H1 (cell line): ENCODE measurements at regions not wholly inside any gene's neighbourhood (a gene's known extent, or its start where the extent isn't known, plus 50 kb on each side); places are given as distances from the start of the nearest gene placed in this dataset.

Source experiments
- ATF3 ChIP-seq: IDR thresholded peaks from 2 replicates; pipeline ENCODE4 v1.6.1; 2011; ENCODE audit warnings: low read depth, mild to moderate bottlenecking, low read length; ENCODE audit not compliant: insufficient read depth
- BACH1 ChIP-seq: IDR thresholded peaks from 2 replicates; pipeline ENCODE4 v1.6.1; 2012; ENCODE audit warnings: low read length, improper control_type of control experiment
- CBX5 ChIP-seq: fragments of 300-800, 300-1000 bp; sonication (generic); IDR thresholded peaks from 2 replicates; pipeline ENCODE4 v1.7.1; 2016; ENCODE audit warnings: antibody characterized with exemption, low read length, low read depth
- CHD2 ChIP-seq: IDR thresholded peaks from 2 replicates; pipeline ENCODE4 v1.6.1; 2012; ENCODE audit warnings: low read length, improper control_type of control experiment
- CTCF ChIP-seq, 3 experiments: IDR thresholded peaks; 1 replicate in 2 of 3; 2 replicates in 1 of 3; pipeline versions ENCODE4 v1.5.1 to v1.6.1; 2011; ENCODE audit warnings: low read length in 3 of 3, mild to moderate bottlenecking in 3 of 3, inconsistent platforms in 2 of 3, low read depth in 1 of 3, moderate library complexity in 1 of 3; ENCODE audit not compliant: insufficient read depth in 1 of 3; ENCODE audit errors: control extremely low read depth in 1 of 3
- EGR1 ChIP-seq: IDR thresholded peaks from 2 replicates; pipeline ENCODE4 v1.6.1; 2011; ENCODE audit warnings: low read depth, low read length, borderline replicate concordance
- EZH2 ChIP-seq: fragments of 200-600 bp; sonication (generic); IDR thresholded peaks from 2 replicates; pipeline ENCODE4 v1.7.1; 2012; ENCODE audit warnings: low read depth, mild to moderate bottlenecking, moderate library complexity, low read length, inconsistent platforms; ENCODE audit not compliant: severe bottlenecking
- GTF2F1 ChIP-seq: IDR thresholded peaks from 2 replicates; pipeline ENCODE4 v1.6.1; 2012; ENCODE audit warnings: low read depth, low read length, improper control_type of control experiment, borderline replicate concordance
- JUND ChIP-seq: IDR thresholded peaks from 2 replicates; pipeline ENCODE4 v1.6.1; 2011; ENCODE audit warnings: mild to moderate bottlenecking, improper control_type of control experiment, low read length
- KDM1A ChIP-seq: fragments of 200-600, 300-600 bp; sonication (generic); IDR thresholded peaks from 2 replicates; pipeline ENCODE4 v1.7.1; 2016; ENCODE audit warnings: mild to moderate bottlenecking, low read length, borderline replicate concordance
- NANOG ChIP-seq: IDR thresholded peaks from 2 replicates; pipeline ENCODE4 v1.6.1; 2011; ENCODE audit warnings: low read length, low read depth, mild to moderate bottlenecking, inconsistent platforms; ENCODE audit not compliant: insufficient read depth, poor library complexity, severe bottlenecking
- POLR2AphosphoS5 ChIP-seq: IDR thresholded peaks from 2 replicates; pipeline ENCODE4 v1.6.1; 2011; ENCODE audit warnings: low read depth, low read length
- RAD21 ChIP-seq, 2 experiments: IDR thresholded peaks in 1 of 2; conservative IDR thresholded peaks in 1 of 2; 2 replicates each; pipeline ENCODE4 v1.6.1; 2011; ENCODE audit warnings: low read depth in 2 of 2, low read length in 2 of 2, improper control_type of control experiment in 1 of 2, inconsistent platforms in 1 of 2, mild to moderate bottlenecking in 1 of 2, moderate library complexity in 1 of 2
- RFX5 ChIP-seq: IDR thresholded peaks from 2 replicates; pipeline ENCODE4 v1.6.1; 2011; ENCODE audit warnings: low read depth, low read length, improper control_type of control experiment, borderline replicate concordance
- RXRA ChIP-seq: IDR thresholded peaks from 2 replicates; pipeline ENCODE4 v1.6.1; 2011; ENCODE audit warnings: low read depth, mild to moderate bottlenecking, low read length, moderate library complexity; ENCODE audit not compliant: insufficient read depth
- SIN3A ChIP-seq, 2 experiments: IDR thresholded peaks in 1 of 2; conservative IDR thresholded peaks in 1 of 2; 2 replicates each; pipeline ENCODE4 v1.6.1; 2011 to 2012; ENCODE audit warnings: low read length in 2 of 2, improper control_type of control experiment in 1 of 2, low read depth in 1 of 2, mild to moderate bottlenecking in 1 of 2
- SP1 ChIP-seq: IDR thresholded peaks from 2 replicates; pipeline ENCODE4 v1.6.1; 2011; ENCODE audit warnings: low read depth, low read length
- SP2 ChIP-seq: IDR thresholded peaks from 2 replicates; pipeline ENCODE4 v1.6.1; 2012; ENCODE audit warnings: mild to moderate bottlenecking, low read length, inconsistent platforms
- SRF ChIP-seq: IDR thresholded peaks from 2 replicates; pipeline ENCODE4 v1.6.1; 2011; ENCODE audit warnings: mild to moderate bottlenecking, low read depth, low read length, moderate library complexity
- TCF12 ChIP-seq: IDR thresholded peaks from 2 replicates; pipeline ENCODE4 v1.6.1; 2011; ENCODE audit warnings: low read depth, mild to moderate bottlenecking, low read length
- TEAD4 ChIP-seq: IDR thresholded peaks from 2 replicates; pipeline ENCODE4 v1.6.1; 2012; ENCODE audit warnings: low read depth, low read length, inconsistent platforms, mixed read lengths
- YY1 ChIP-seq: IDR thresholded peaks from 2 replicates; pipeline ENCODE4 v1.6.1; 2011; ENCODE audit warnings: low read depth, mild to moderate bottlenecking, low read length

DNA sequence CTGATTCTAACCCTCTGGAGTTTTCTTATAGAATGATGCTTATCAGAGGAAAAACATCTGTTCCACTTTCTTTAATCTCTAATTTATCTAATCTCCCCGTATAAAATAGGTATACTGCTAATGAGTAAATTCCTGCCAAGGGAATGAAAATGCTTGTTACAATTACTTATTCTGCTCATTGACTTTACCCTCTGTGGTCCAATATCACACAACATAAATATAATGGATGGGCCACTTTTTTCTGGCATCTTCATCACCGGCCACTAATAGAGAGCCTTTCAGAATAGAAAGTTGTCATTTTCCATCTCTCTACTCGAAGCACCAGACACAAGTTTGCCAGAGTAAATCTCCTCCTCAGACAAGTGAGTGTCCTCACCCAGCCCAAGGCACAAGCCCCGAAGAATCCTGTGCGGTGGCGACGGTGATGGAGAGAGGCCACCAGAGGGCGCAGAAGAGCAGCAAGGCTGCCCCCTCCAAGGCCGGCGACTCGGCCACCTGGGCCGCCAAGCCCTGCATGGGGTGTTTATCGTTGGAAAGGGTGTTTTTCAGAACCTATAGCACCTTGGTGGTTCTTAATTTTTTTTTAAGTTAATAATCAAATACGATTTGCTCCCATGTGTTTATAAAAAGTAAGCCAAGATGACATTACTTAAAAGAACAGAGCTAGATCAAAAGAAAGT lies 212.9 kb upstream of the ARID1B start (continued):
- no peak for TF ChIP-seq BACH1
- TF ChIP-seq NANOG = no peak
- no peak for TF ChIP-seq SP1
- TF ChIP-seq SIN3A (conservative IDR thresholded peaks at IDR 0.05 in 1 of 2, IDR thresholded peaks at IDR 0.05 in 1 of 2; ENCODE audit: low read depth in 1 of 2, low read length in 2 of 2) = no peak
- TF ChIP-seq EGR1 = no peak
- TF ChIP-seq CBX5 = no peak
- no peak for TF ChIP-seq TCF12
- no peak for TF ChIP-seq POLR2AphosphoS5
- TF ChIP-seq ATF3 = no peak
- TF ChIP-seq YY1 = 0 out of 2 replicates have a peak, but pooled peaks have one; percentile 48
- peak; percentile 88 to 91 for TF ChIP-seq RAD21 (IDR thresholded peaks at IDR 0.05 in 1 of 2, conservative IDR thresholded peaks at IDR 0.05 in 1 of 2; ENCODE audit: low read depth in 2 of 2, low read length in 2 of 2)
- TF ChIP-seq JUND = no peak
- TF ChIP-seq KDM1A = no peak
- no peak for TF ChIP-seq RFX5
- no peak for TF ChIP-seq SP2
- TF ChIP-seq GTF2F1 = no peak
- no peak for TF ChIP-seq CHD2
- 0 out of 2 replicates have a peak, but pooled peaks have one; percentile 12 for TF ChIP-seq TEAD4
- TF ChIP-seq EZH2 = no peak
- TF ChIP-seq CTCF (IDR thresholded peaks at IDR 0.05; ENCODE audit: control extremely low read depth in 1 of 3, insufficient read depth in 1 of 3, low read depth in 1 of 3, low read length in 3 of 3) = peak; percentile 89 to 93 (median 90)
- no peak for TF ChIP-seq SRF
- no peak for TF ChIP-seq RXRA
